AG10803 (cell line): ENCODE measurements at regions not wholly inside any gene's neighbourhood (a gene's known extent, or its start where the extent isn't known, plus 50 kb on each side); places are given as distances from the start of the nearest gene placed in this dataset.

Experiments
- DNase-seq: peaks from one replicate; pipeline ENCODE4 v3.0.0; 2010; ENCODE audit warnings: low read depth
- H3K4me3 ChIP-seq: 2 replicates; pipeline ENCODE4 v1.5.1; 2011; ENCODE audit warnings: mild to moderate bottlenecking, low read length, control low read depth
- TF ChIP-seq, protein P1 (sequence below): conservative IDR thresholded peaks from 2 replicates; pipeline ENCODE4 v1.5.1; 2011; ENCODE audit warnings: mild to moderate bottlenecking, low read length, control low read depth, inconsistent platforms

DNA sequence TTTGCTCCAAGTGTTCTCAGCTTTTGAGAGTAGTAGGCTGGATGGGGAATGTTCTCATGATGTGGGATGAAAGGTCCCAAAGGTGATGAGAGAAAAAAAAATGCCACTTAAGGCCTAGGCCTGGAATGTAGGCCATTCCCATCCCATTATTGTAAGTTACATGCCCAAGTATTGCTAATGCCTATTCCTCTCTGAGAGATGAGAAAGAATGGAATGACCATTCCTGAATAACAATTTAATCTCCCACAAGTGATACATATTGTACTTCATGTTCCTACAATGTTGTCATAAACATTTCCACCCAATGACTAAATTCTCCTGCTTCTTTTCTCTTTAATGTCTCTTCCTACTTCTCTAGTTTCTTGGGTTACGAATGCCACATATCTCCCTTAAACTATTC is 102.8 kb upstream of the KCNJ16 start:
- no peak overlapping the region for H3K4me3 ChIP-seq
- DNase-seq = peak; percentile 55
- TF ChIP-seq, protein P1, sequence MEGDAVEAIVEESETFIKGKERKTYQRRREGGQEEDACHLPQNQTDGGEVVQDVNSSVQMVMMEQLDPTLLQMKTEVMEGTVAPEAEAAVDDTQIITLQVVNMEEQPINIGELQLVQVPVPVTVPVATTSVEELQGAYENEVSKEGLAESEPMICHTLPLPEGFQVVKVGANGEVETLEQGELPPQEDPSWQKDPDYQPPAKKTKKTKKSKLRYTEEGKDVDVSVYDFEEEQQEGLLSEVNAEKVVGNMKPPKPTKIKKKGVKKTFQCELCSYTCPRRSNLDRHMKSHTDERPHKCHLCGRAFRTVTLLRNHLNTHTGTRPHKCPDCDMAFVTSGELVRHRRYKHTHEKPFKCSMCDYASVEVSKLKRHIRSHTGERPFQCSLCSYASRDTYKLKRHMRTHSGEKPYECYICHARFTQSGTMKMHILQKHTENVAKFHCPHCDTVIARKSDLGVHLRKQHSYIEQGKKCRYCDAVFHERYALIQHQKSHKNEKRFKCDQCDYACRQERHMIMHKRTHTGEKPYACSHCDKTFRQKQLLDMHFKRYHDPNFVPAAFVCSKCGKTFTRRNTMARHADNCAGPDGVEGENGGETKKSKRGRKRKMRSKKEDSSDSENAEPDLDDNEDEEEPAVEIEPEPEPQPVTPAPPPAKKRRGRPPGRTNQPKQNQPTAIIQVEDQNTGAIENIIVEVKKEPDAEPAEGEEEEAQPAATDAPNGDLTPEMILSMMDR = no peak

DNA sequence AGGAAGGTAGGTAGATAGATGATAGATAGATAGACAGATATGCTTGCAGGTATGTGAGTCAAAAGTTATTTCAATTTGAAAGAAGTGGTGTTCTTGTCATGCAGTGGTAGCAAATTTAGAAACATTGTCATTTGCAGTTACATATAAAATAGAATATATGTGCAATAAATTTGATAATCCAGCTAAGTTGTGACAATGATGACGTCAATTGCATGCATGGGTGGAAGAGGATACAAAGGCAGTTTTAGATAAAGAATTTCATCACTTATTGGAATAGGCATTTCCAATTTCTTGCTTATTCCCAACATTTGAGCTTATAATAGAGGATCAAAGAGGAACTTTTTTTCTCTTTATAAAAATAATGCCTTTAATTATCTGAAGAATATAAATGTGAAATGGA is 99.2 kb upstream of the KCNJ16 start:
- no peak for DNase-seq
- TF ChIP-seq, protein P1 = no peak
- no peak overlapping the region for H3K4me3 ChIP-seq

DNA sequence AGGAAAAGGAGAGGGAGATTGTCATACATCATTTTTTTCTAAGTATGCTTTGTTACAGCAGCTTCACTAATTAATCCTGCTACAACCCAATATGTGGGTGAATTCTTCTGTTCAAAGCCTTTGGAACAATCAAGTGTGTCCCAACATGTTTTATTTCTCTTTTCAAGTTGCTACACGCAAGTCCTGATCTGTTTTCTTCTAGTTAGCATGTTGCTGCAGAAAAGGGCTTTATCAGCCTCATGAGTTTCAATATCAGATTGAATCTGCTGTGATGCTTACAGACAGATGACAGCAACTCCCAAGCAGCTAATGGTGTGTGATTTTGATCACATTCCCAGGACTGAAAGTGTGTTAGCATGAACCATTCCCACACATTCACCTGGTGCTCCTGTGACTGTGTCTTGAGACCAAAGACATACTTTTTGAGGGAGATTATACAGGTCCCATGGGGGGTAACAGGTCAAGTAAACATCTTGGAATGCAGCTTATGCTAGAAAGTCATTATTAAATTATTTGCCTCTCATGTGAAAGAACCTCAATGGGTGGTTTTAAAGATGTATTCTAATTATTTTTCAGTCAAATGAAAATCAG is 96.9 kb upstream of the KCNJ16 start:
- H3K4me3 ChIP-seq = no peak overlapping the region
- TF ChIP-seq, protein P1 = no peak
- no peak for DNase-seq

DNA sequence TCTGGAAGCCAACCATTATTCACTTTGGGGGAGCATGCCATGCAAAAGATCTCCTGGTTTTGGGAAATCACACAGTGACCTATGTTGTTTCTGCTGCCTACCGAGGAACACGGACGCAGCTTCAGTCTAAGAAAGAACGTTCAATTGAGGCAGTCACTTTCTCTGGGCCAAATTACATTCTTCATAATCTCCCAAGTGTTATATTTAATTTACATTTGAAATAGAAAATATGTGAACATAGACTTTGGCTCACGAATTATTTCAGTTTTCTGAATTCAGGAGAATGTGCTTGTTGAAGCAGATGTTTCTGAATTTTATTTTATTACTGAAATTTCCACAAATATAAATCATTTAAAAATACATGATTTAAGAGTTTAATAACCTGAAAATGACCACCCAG is 93.6 kb upstream of the KCNJ16 start:
- H3K4me3 ChIP-seq = no peak overlapping the region
- TF ChIP-seq, protein P1 = no peak
- DNase-seq = no peak

DNA sequence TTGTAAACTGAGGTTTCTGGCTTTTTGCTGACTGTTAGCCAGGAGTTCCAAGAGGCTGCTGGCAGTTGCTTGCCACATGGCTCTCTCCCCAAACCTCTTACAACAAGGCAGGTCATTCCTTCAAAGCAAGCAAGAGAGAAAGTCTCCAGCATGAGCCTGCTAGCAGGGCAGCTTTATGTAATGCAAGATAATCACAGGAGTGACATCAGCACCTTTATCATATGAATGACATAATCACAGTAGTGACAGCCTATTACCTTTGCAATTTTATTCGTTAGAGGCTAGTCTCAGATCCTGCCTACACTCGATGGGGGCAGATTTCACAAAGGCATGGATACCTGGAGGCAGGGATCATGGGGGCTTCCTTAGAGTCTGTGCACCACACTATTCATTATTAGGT is 79.5 kb upstream of the KCNJ16 start:
- DNase-seq = no peak
- TF ChIP-seq, protein P1 = no peak

DNA sequence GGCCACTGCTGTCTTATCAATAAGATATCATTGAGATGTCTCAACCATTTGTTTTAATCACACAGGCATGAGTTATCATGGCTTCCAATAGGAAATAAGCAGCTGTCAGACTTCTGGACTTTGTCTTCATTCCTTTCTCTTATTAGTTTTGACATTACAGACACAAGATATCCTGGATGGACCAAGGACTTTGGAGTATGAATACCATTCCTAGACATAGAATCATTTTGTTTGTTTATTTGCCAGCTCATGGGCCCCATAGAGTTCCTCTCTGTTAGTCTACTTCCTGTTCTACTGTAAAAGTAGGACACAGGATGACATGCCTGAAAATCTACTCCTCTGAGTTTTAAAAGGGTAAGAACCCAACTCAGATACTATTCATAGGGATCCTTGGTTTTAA is 77.7 kb upstream of the KCNJ16 start:
- peak; percentile 33 for DNase-seq
- TF ChIP-seq, protein P1 = no peak
- H3K4me3 ChIP-seq = no peak overlapping the region

More for the DNA sequence above, 79.5 kb upstream of the KCNJ16 start:
- no peak overlapping the region for H3K4me3 ChIP-seq

DNA sequence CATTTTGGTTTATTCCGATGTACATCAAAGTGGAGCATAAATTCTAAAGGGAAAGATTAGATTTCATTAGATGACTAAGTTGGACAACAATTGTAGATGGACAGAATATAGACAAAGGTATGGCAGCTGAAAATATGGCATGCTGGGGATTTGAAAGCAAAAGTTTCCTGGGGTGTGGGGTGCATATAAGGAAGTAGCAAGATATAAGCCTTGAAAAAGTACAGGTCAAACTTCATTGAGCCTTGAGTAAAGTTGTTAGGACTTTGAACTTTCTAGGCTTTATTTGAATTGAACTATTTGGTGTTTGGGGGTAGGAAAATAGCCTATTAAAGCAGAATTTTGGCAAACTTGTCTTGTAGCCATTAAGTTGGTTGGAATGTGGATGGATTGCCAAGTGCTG is 75.8 kb upstream of the KCNJ16 start:
- TF ChIP-seq, protein P1 = no peak

More for the DNA sequence above, 75.8 kb upstream of the KCNJ16 start:
- no peak overlapping the region for H3K4me3 ChIP-seq
- DNase-seq = no peak
